ENCODE measurements at regions not wholly inside any gene's neighbourhood (a gene's known extent, or its start where the extent isn't known, plus 50 kb on each side); places are given as distances from the start of the nearest gene placed in this dataset.

- H3K27ac ChIP-seq = no peak overlapping the region
- no peak overlapping the region for H3K4me3 ChIP-seq
- H3K36me3 ChIP-seq (replicated peaks in 1 of 2) = no peaks in the 10 kb centered on the region
- WGBS, 4 donors = 61 to 72% (median 64%) methylated on average over 3 of the region's 3 CpGs
- no peak for DNase-seq
- no peaks in the 10 kb centered on the region for H3K9me3 ChIP-seq (replicated peaks in 1 of 3)
- TF ChIP-seq, protein P1, sequence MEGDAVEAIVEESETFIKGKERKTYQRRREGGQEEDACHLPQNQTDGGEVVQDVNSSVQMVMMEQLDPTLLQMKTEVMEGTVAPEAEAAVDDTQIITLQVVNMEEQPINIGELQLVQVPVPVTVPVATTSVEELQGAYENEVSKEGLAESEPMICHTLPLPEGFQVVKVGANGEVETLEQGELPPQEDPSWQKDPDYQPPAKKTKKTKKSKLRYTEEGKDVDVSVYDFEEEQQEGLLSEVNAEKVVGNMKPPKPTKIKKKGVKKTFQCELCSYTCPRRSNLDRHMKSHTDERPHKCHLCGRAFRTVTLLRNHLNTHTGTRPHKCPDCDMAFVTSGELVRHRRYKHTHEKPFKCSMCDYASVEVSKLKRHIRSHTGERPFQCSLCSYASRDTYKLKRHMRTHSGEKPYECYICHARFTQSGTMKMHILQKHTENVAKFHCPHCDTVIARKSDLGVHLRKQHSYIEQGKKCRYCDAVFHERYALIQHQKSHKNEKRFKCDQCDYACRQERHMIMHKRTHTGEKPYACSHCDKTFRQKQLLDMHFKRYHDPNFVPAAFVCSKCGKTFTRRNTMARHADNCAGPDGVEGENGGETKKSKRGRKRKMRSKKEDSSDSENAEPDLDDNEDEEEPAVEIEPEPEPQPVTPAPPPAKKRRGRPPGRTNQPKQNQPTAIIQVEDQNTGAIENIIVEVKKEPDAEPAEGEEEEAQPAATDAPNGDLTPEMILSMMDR (IDR thresholded peaks at IDR 0.05) = no peak
- no peak for TF ChIP-seq POLR2A (IDR thresholded peaks at IDR 0.05)
- intact Hi-C loops (cut with DNase I) = no loop called here
- no peaks in the 10 kb centered on the region for H3K27me3 ChIP-seq
- no peaks in the 10 kb centered on the region for H3K4me1 ChIP-seq (replicated peaks in 1 of 2)
These were observed 135.1 kb downstream of the PCDH7 start for GRCh38 chr4:30855232-30855631.

GRCh38 chr4:30856795-30857564, 136.8 kb downstream of the PCDH7 start:
- intact Hi-C loops (cut with DNase I) = no loop called here
- H3K4me3 ChIP-seq = no peak overlapping the region
- H3K36me3 ChIP-seq (replicated peaks in 1 of 2) = no peaks in the 10 kb centered on the region
- H3K9me3 ChIP-seq (replicated peaks in 1 of 3) = no peaks in the 10 kb centered on the region
- DNase-seq = no peak
- no peaks in the 10 kb centered on the region for H3K27me3 ChIP-seq
- H3K4me1 ChIP-seq (replicated peaks in 1 of 2) = no peaks in the 10 kb centered on the region
- TF ChIP-seq POLR2A (IDR thresholded peaks at IDR 0.05) = no peak
- TF ChIP-seq, protein P1 (IDR thresholded peaks at IDR 0.05) = no peak
- WGBS, 4 donors = 67 to 74% (median 71%) methylated on average over 6 of the region's 6 CpGs
- no peak overlapping the region for H3K27ac ChIP-seq

GRCh38 chr4:30860978-30861377, 140.8 kb downstream of the PCDH7 start:
- H3K4me1 ChIP-seq (replicated peaks in 1 of 2) = no peaks in the 10 kb centered on the region
- intact Hi-C loops (cut with DNase I) = no loop called here

GRCh38 chr4:30862196-30862595, 142.0 kb downstream of the PCDH7 start:
- H3K27ac ChIP-seq = no peak overlapping the region
- 67 to 77% (median 73%) methylated on average over 1 of the region's 1 CpG for WGBS, 4 donors
- H3K36me3 ChIP-seq (replicated peaks in 1 of 2) = no peaks in the 10 kb centered on the region
- TF ChIP-seq, protein P1 (IDR thresholded peaks at IDR 0.05) = no peak
- no peak for TF ChIP-seq POLR2A (IDR thresholded peaks at IDR 0.05)
- intact Hi-C loops (cut with DNase I) = no loop called here
- no peaks in the 10 kb centered on the region for H3K27me3 ChIP-seq
- no peak for DNase-seq
- H3K4me3 ChIP-seq = no peak overlapping the region
- no peaks in the 10 kb centered on the region for H3K9me3 ChIP-seq (replicated peaks in 1 of 3)
- no peaks in the 10 kb centered on the region for H3K4me1 ChIP-seq (replicated peaks in 1 of 2)

More at GRCh38 chr4:30860978-30861377, 140.8 kb downstream of the PCDH7 start:
- TF ChIP-seq, protein P1 (IDR thresholded peaks at IDR 0.05) = no peak
- TF ChIP-seq POLR2A (IDR thresholded peaks at IDR 0.05) = no peak
- H3K27me3 ChIP-seq = no peaks in the 10 kb centered on the region
- no peak overlapping the region for H3K4me3 ChIP-seq
- DNase-seq = no peak
- no peaks in the 10 kb centered on the region for H3K9me3 ChIP-seq (replicated peaks in 1 of 3)
- WGBS, 4 donors = 72 to 81% (median 76%) methylated on average over 3 of the region's 3 CpGs
- no peaks in the 10 kb centered on the region for H3K36me3 ChIP-seq (replicated peaks in 1 of 2)
- no peak overlapping the region for H3K27ac ChIP-seq

All from adrenal gland (tissue), 9 donors.